GM12873 (cell line): ENCODE measurements at regions not wholly inside any gene's neighbourhood (a gene's known extent, or its start where the extent isn't known, plus 50 kb on each side); places are given as distances from the start of the nearest gene placed in this dataset.

Experiments
- CTCF ChIP-seq: IDR thresholded peaks from 2 replicates; pipeline ENCODE4 v1.5.1; 2012; ENCODE audit warnings: low read depth, mild to moderate bottlenecking, moderate library complexity, low read length, control low read depth; ENCODE audit not compliant: insufficient read depth; ENCODE audit errors: missing control alignments

GRCh38 chr3:152650177-152650576 is 184.8 kb upstream of the P2RY1 start:
- no peak for TF ChIP-seq CTCF

GRCh38 chr3:152656214-152656971 is 178.5 kb upstream of the P2RY1 start:
- TF ChIP-seq CTCF, result no peak

- TF ChIP-seq CTCF, result no peak
These were observed 178.0 kb upstream of the P2RY1 start for GRCh38 chr3:152656972-152657355.

- TF ChIP-seq CTCF, result no peak
These were observed 175.8 kb upstream of the P2RY1 start for GRCh38 chr3:152658977-152659720.

- TF ChIP-seq CTCF, result no peak
These were observed 172.8 kb upstream of the P2RY1 start for GRCh38 chr3:152662157-152662556.

- no peak for TF ChIP-seq CTCF
These were observed 170.2 kb upstream of the P2RY1 start for GRCh38 chr3:152664766-152665165.

GRCh38 chr3:152667267-152667666 is 167.7 kb upstream of the P2RY1 start:
- TF ChIP-seq CTCF, result no peak
